GM18951 (cell line): ENCODE measurements at regions not wholly inside any gene's neighbourhood (a gene's known extent, or its start where the extent isn't known, plus 50 kb on each side); places are given as distances from the start of the nearest gene placed in this dataset.
"Not testable (repeated sequence)": the region's sequence is repeated elsewhere in the genome, so short reads cannot be mapped to it uniquely, and the experiment has no call there.

ENCODE experiments used
- POLR2A ChIP-seq: IDR thresholded peaks from 4 replicates; pipeline ENCODE4 v1.6.1; 2011; ENCODE audit warnings: mild to moderate bottlenecking; ENCODE audit not compliant: insufficient read length, insufficient read depth; ENCODE audit errors: extremely low read depth
- in situ Hi-C: fragments of 300-500 bp; cut with MboI; formaldehyde crosslinking; loops from one replicate; pipeline ENCODE4 v1.12.0; 2022; ENCODE audit warnings: low sequenced_read_pairs, mixed read lengths, inconsistent platforms; ENCODE audit not compliant: unreplicated experiment

DNA sequence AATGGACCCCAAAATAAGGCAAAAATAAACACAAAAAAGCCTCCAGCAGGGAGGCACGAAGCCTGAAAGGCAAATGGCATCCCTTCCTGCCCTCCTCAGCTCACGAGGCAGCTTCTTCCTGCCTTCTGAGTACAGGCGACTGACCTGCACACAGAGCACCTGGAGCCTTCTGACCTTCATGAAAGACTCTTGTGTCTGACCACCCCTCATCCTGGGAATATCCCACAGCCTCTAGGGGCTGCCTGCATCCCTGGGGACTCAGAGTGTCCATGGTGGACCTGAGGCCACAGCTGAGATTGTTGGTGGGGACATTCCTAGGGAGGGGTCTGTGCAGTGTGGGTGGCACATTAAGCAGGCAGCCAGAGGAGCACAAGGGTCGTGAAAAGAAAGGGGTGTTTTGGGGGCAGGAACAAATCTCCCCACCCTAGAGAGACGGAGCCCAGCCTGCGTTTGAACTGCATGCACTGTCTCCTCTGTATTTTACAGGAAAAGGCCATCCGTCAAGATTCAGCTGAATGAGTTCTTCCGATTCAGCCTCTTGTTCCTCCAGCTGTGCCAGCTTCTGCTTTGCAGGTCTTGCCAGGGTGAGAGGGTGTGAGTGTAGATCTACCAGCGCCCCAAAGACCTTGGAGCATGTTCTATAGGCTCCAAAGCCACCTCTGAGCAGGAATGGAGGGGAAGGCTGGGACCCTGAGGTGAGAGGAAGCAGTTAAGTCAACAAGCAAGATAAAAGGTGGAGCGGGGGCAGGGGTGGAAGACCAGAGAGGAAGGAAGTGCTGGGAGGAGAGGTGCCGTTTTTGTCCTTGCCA, 80.4 kb upstream of the MEF2A start:
- no peak for TF ChIP-seq POLR2A
- in situ Hi-C loops: no loop called here

DNA sequence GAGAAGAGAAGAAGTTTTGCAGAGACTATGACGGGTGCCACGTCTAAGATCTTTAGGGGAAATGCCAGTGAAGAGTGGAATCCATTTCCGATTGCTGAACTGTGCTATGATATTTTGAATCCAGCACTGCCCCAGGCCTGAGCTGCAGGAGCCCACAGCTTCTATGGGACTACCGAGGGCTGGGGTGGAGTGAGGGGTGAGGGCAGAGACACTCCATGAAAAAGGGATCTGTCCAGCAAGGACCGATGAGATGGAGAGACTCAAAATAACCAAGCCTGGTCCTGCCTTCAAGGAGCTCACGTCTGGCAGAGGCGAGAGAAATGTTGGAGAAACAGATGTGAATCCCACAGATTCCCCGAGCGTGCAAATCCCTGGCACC, 79.8 kb upstream of the MEF2A start:
- no peak for TF ChIP-seq POLR2A
- in situ Hi-C loops: no loop called here

DNA sequence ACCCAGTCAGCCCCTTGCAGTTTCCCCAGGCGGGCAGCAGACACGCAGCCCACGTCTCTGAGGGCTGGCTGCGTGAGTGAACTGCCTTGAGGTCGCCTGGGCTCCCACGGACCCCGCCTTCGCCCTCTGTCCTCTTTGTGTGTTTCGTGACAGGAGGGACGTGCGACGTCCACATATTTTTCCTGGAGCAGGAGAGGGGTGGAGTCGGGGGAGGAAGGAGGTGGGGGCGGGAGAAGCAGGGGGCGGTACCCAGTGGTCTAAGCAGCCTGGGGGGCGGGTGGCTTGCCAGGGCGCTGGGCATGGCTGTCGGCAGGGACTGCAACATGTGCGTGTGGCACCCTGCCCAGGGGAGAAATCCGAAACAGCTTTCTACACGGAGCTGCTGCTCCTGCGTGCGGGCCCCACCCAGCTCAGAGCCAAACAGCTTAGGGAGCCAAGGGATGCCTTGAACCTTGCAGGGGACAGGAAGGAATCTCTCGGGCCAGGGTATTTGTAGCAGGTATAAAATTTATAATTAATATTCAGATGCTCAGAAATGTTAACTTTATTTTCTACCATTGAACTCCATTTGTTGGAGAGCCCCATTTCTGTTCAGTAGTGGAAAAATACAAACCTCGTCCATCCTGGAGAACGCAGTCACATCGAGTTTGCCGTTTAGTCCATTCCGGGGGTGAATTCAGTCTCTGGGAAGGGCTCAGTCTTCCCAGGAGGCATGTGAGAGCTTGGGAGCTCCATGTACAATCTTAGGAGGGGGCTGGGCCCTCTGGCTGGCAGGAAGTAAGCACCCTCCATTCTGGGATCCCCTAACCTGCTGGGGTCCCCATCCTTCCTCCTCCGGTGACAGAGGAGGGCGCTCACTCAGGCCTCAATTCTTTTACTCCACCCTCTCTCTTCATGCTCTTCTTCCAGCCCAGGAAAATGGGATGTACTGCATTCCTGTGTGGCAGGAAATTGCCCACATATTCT, 79.1 kb upstream of the MEF2A start:
- in situ Hi-C loops: no loop called here
- no peak for TF ChIP-seq POLR2A

DNA sequence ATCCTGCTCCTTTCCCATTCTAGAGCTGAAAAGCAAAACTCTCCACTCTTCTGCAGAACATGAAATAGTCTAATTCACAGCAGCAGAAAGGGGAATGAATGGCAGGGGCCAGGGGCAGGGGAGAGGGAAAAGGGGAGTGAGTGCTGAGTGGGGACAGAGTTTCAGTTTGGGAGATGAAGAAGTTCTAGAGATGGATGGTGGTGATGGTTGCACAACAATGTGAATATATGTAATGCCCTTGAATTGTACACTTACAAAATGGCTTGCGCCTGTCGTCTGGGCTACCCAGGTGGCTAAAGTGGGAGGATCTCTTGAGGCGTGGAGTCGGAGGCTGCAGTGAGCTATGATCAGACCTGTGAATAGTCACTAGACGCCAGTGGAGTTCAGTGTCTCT, 78.5 kb upstream of the MEF2A start:
- in situ Hi-C loops: no loop called here
- no peak for TF ChIP-seq POLR2A

DNA sequence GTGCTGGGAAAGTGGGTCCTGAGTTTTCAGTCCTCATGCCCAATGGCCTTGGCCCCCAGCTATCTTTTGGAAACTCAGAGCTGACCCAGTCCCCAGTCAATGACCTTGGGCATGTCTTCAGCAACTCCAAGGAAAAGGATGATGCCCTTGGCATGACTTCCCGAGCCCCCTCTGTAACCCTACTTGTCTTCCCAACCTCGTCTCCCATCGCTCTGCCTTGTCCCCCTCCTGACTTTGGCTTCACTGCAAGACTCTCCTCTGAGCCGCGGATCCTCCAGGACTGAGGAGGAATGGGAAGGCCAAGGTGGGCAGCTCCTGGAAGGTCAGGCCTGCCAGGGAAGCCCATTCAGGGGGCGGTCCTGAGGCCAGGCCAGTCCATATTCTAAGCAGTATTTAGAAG, 73.5 kb upstream of the MEF2A start:
- in situ Hi-C loops: no loop called here
- TF ChIP-seq POLR2A: no peak

DNA sequence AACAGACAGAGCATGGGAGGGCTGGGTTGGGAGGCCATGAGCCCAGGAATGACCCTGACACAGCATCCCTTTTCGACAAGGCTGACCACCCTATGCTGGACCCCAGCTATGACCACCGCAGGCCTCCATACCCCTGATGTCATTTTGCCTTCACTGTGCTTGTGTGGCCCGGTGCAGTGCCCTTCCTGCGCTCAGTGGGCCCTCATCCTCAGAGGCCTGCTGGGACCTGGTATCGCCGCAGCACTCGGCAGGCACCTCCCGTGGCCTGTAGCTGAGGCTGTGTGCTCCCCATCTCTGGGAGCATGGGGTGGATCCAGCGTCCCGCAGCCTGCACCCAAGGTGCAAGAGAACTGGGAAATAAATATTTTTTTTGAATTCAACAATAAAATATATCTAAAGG, 73.1 kb upstream of the MEF2A start:
- TF ChIP-seq POLR2A: no peak
- in situ Hi-C loops: no loop called here

DNA sequence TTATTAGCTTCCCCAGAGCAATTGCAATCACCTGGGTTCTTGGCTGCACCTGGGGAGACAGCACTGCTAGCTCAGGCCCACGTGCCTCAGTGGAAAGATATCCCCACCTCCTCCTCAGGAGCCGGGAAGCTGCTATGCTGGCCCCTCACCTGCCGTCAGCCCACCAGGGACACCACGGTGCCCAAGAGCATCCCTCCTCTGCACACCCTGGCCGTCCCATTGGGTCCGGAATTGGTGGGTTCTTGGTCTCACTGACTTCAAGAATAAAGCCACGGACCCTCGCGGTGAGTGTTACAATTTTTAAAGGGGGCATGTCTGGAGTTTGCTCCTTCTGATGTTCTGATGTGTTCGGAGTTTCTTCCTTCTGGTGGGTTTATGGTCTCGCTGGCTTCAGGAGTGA, 72.3 kb upstream of the MEF2A start:
- TF ChIP-seq POLR2A: no peak
- in situ Hi-C loops: no loop called here

DNA sequence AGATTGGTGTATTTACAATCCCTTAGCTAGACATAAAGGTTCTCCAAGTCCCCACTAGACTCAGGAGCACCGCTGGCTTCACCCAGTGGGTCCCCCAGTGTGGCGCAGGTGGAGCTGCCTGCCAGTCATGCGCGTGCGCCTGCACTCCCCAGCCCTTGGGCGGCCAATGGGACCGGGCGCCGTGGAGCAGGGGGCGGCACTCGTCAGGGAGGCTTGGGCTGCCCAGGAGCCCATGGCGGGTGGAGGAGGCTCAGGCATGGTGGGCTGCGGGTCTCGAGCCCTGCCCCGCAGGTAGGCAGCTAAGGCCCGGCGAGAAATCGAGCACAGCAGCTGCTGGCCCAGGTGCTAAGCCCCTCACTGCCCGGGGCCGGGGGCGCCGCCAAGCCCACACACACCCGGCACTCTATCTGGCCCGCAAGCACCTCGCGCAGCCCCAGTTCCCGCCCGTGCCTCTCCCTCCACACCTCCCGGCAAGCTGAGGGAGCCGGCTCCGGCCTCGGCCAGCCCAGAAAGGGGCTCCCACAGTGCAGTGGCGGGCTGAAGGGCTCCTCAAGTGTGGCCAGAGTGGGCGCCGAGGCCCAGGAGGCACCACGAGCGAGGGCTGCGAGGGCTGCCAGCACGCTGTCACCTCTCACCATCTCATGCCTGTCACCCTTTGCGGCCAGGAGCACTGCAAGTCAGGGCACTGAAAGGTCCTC, 71.1 kb upstream of the MEF2A start:
- in situ Hi-C loops: not testable (repeated sequence)

DNA sequence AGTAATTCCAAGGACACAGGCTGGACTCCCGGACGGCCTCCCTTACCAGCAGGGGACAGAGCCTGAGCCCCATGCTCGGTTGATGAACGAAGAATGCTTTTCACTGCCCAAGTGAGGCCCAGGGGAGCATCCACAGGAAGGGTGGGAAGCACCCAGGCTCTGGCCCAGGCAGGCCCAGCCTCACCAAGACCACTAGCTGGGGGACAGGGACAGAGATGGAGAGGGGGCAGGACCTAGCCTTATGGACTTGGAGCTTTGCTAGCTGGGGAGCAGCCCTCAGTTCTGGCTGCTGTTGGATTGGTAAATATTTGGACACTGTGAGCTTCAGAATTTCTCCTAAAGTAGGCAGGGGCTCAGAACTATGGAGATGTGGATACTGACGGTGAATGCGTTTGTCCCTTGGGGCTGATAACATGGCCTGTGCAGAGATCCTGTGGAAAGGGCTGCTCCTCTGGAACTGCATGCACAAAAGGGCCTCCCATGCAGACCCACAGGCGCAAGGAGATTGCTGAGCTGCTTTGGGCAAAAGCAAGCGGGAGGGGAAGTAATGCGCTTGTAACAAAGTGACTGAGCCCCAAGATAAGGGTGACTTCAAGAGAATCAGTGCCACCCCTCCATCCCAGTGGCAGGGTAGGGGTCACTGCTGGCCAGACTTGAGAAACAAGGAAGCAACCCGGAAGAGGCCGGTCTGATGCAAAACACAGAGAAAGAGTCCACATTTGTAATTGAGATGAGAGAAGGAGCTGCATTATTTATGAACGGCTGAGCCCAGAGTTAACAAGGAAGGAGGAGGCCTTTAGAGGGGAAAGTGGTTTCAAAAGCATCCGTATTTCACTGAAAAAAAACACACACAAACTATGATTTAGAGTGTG, 70.1 kb upstream of the MEF2A start:
- TF ChIP-seq POLR2A: no peak
- in situ Hi-C loops: no loop called here

DNA sequence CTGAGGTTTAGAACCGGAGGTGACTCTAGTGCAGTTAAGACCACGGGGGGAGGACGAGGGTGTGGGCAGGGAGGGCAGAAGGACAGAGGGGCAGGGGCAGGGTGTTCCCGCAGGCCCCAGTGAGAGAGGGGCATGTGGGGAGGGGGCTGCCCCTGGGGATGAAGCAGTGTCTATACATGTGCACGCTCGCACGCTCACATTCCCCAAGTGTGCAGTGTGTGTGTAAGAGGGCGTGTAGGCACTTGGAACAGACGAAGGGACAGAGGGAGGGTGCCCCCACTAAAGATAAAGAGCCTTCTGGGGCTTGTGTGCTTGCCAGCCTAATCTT, 69.5 kb upstream of the MEF2A start:
- in situ Hi-C loops: no loop called here
- TF ChIP-seq POLR2A: no peak

DNA sequence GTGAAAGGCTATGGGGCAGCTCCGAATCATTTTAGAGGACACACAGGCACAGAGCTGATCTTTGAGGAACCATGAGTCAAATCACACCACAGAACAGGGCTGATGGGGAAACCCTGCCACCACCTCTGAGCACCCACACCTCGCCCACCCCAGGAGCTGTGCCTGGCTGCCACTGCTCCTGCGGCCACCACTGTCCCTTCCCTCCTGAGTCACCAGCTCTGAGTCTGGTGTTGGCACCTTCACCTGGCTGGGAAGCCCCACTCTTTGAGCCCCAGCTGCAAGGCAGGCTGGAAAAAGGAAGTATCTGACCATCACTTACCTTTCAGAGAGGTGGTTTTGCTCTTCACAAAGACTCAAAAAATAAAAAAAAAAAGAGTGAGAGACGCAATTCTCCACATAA, 63.6 kb upstream of the MEF2A start:
- in situ Hi-C loops: no loop called here
- TF ChIP-seq POLR2A: no peak

DNA sequence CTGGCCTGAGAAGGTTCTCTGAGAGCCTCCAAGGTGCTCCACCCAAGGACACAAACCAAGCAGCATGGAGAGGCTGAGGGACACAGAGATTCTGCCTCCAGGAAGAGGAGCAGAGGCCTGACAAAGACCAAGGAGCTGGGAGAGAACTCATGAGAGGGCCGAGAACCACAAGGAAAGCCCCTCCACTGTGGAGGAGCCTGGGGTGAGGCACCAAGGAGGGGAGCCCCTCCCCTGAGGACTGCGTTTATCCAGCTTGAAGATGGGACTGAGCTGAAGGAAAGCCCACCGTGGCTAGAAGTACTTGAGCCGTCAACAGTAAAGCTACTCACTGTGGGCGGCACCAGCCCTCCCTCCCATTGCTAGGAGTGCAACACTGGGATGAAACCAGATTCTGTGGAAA, 63.1 kb upstream of the MEF2A start:
- in situ Hi-C loops: no loop called here
- no peak for TF ChIP-seq POLR2A

DNA sequence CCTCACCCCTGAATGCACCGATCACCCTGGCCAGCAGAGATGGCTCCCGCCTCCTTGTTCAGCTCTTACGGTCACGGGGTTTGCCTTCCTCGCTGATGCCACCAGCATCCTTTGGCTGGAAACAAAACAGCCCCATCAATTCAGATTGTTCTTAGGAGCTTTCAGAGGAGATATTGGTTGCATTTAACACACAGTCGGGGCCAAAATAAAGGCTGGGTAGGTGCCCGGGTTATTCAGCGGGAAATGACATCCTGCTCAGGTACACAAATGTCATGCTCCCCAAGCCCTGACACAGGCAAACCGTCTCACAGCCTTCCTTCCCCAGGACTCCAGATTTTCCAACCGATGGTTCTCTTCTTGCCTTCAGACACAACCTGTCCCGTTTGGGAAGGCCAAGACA, 62.4 kb upstream of the MEF2A start:
- in situ Hi-C loops: no loop called here
- TF ChIP-seq POLR2A: no peak
